ENCODE measurements at regions not wholly inside any gene's neighbourhood (a gene's known extent, or its start where the extent isn't known, plus 50 kb on each side); places are given as distances from the start of the nearest gene placed in this dataset.

DNA sequence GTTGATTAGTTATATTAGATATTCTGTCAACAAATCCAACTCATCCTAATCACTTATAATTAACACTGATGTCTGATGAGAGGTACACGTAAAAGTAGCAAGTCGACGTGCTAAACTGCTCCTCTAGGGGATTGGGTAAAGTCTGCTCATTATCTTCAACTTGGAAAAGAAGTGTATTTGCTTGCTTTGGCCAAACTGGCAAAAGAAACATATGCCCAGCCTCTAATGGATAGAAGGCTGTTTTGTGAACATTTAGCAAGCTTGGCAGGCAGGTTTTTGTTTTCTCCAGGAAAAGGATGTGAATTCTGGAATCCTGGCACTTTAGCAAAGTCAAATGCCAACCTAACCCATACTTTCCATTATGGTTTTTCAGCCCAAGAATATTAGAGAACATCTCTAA is 264.8 kb downstream of the TBL1XR1 start:
- no peaks in the 10 kb centered on the region for H3K36me3 ChIP-seq
- in situ Hi-C loops (cut with MboI; ENCODE audit: low sequenced_read_pairs in 4 of 4) (loop anchor here in 1 of 4 donors (10.0 kb wide), 1 partner anchor 58 kb away; no protein-coding TSS in a partner anchor), intact Hi-C loops (cut with DNase I; ENCODE audit: low total_unique reads) (no loop called here)
- TF ChIP-seq POLR2A (IDR thresholded peaks at IDR 0.05) (no peak), CTCF (IDR thresholded peaks at IDR 0.05 in 4 of 5, conservative IDR thresholded peaks at IDR 0.05 in 1 of 5) (no peak)
- no peak overlapping the region for H3K4me3 ChIP-seq
- no peaks in the 10 kb centered on the region for H3K4me1 ChIP-seq
- H3K9me3 ChIP-seq = no peaks in the 10 kb centered on the region
- no peak overlapping the region for H3K27ac ChIP-seq
- no peak for ATAC-seq
- no peaks in the 10 kb centered on the region for H3K27me3 ChIP-seq
- DNase-seq = no peak

GRCh38 chr3:176931991-176932390 is 265.3 kb downstream of the TBL1XR1 start:
- in situ Hi-C loops (cut with MboI; ENCODE audit: low sequenced_read_pairs in 4 of 4) = loop anchor here in 1 of 4 donors (10.0 kb wide), 1 partner anchor 57 kb away; no protein-coding TSS in a partner anchor
- TF ChIP-seq CTCF (IDR thresholded peaks at IDR 0.05 in 4 of 5, conservative IDR thresholded peaks at IDR 0.05 in 1 of 5) = no peak
- TF ChIP-seq POLR2A (IDR thresholded peaks at IDR 0.05) = no peak

DNA sequence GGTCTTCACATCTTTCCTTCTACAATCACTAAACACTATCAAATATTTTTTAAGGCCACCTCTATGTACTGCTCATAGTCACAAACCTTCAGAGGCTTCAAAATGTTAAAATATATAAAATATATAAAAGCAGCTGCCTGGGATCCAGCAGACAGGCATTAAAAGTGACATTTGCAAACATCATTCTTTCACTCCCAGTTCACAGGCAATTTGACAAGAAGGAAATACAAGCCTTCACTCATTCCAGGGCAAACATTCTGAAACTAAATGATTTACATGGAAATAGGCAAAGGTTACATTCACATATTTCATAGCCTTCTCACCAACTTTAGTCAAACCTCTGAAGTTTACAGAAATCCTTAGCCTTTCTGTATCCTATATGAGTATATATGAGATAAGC is 266.3 kb downstream of the TBL1XR1 start:
- no peak overlapping the region for H3K27ac ChIP-seq
- H3K4me1 ChIP-seq = no peaks in the 10 kb centered on the region
- DNase-seq = no peak
- no peak for ATAC-seq
- H3K4me3 ChIP-seq = no peak overlapping the region
- H3K27me3 ChIP-seq = no peaks in the 10 kb centered on the region
- in situ Hi-C loops (cut with MboI; ENCODE audit: low sequenced_read_pairs in 4 of 4) = loop anchor here in 1 of 4 donors (10.0 kb wide), 1 partner anchor 56 kb away; no protein-coding TSS in a partner anchor
- no peaks in the 10 kb centered on the region for H3K9me3 ChIP-seq
- TF ChIP-seq CTCF (IDR thresholded peaks at IDR 0.05 in 4 of 5, conservative IDR thresholded peaks at IDR 0.05 in 1 of 5) (no peak), POLR2A (IDR thresholded peaks at IDR 0.05) (no peak)
- H3K36me3 ChIP-seq = no peaks in the 10 kb centered on the region
- intact Hi-C loops (cut with DNase I; ENCODE audit: low total_unique reads) = no loop called here

More at GRCh38 chr3:176931991-176932390, 265.3 kb downstream of the TBL1XR1 start:
- H3K4me3 ChIP-seq = no peak overlapping the region
- DNase-seq (no peak), ATAC-seq (no peak)
- intact Hi-C loops (cut with DNase I; ENCODE audit: low total_unique reads) = no loop called here
- H3K9me3 ChIP-seq = no peaks in the 10 kb centered on the region
- no peak overlapping the region for H3K27ac ChIP-seq
- no peaks in the 10 kb centered on the region for H3K4me1 ChIP-seq
- no peaks in the 10 kb centered on the region for H3K36me3 ChIP-seq
- no peaks in the 10 kb centered on the region for H3K27me3 ChIP-seq

DNA sequence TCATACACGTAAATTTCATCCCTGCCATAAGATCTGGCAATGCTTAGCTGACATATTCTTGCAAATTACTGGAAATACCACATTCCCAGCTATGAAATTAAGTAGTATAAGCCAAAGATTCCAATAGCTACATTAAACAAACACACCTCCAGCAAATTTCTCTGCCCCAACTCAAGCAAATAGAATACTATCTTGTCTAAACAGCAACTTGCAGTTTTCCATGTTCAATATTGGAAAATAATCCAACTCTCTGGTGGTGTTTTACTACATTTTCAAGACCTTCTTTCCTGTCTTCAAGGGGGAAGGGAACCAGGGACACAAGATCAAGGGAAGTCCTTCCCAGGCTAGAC is 268.7 kb downstream of the TBL1XR1 start:
- ATAC-seq (no peak), DNase-seq (no peak)
- Histone ChIP-seq H3K27ac (no peak overlapping the region), H3K36me3 (no peaks in the 10 kb centered on the region), H3K4me1 (no peaks in the 10 kb centered on the region), H3K9me3 (no peaks in the 10 kb centered on the region), H3K4me3 (no peak overlapping the region), H3K27me3 (no peaks in the 10 kb centered on the region)
- intact Hi-C loops (cut with DNase I; ENCODE audit: low total_unique reads) (no loop called here), in situ Hi-C loops (cut with MboI; ENCODE audit: low sequenced_read_pairs in 4 of 4) (no loop called here)
- TF ChIP-seq POLR2A (IDR thresholded peaks at IDR 0.05) = no peak
- no peak for TF ChIP-seq CTCF (IDR thresholded peaks at IDR 0.05 in 4 of 5, conservative IDR thresholded peaks at IDR 0.05 in 1 of 5)

All from gastrocnemius medialis (tissue), 4 donors.